Activated CD4-positive, CD25-positive, alpha-beta regulatory T cell (primary cell): ENCODE measurements at regions not wholly inside any gene's neighbourhood (a gene's known extent, or its start where the extent isn't known, plus 50 kb on each side); places are given as distances from the start of the nearest gene placed in this dataset.

Experiments used
- DNase-seq, 4 experiments: peaks; one replicate each; lab custom pipeline; 2025; lab: John Stamatoyannopoulos, UW

- DNase-seq, result no peak
Measured at GRCh38 chr3:150067561-150067960, 96.9 kb upstream of the PFN2 start.

GRCh38 chr3:150064971-150065370 is 94.3 kb upstream of the PFN2 start:
- no peak for DNase-seq

GRCh38 chr3:150063237-150063636 is 92.5 kb upstream of the PFN2 start:
- no peak for DNase-seq

GRCh38 chr3:150062492-150062891 is 91.8 kb upstream of the PFN2 start:
- no peak for DNase-seq

- DNase-seq, result no peak
Measured at GRCh38 chr3:150061288-150062024, 90.8 kb upstream of the PFN2 start.

- no peak for DNase-seq
Measured at GRCh38 chr3:150059729-150060128, 89.0 kb upstream of the PFN2 start.

GRCh38 chr3:150059241-150059640 is 88.5 kb upstream of the PFN2 start:
- no peak for DNase-seq

- DNase-seq, result no peak
Measured at GRCh38 chr3:150057227-150057626, 86.5 kb upstream of the PFN2 start.

GRCh38 chr3:150055332-150055731 is 84.6 kb upstream of the PFN2 start:
- DNase-seq, result no peak

- no peak for DNase-seq
Measured at GRCh38 chr3:150054635-150055034, 83.9 kb upstream of the PFN2 start.

GRCh38 chr3:150050510-150050909 is 79.8 kb upstream of the PFN2 start:
- DNase-seq, result no peak

GRCh38 chr3:150049317-150049716 is 78.6 kb upstream of the PFN2 start:
- DNase-seq, result no peak

GRCh38 chr3:150041877-150042276 is 71.2 kb upstream of the PFN2 start:
- no peak for DNase-seq

GRCh38 chr3:150040097-150040496 is 69.4 kb upstream of the PFN2 start:
- no peak for DNase-seq

- DNase-seq, result no peak
Measured at GRCh38 chr3:150038830-150039229, 68.1 kb upstream of the PFN2 start.

GRCh38 chr3:150036780-150037179 is 66.1 kb upstream of the PFN2 start:
- DNase-seq, result no peak

GRCh38 chr3:150035910-150036612 is 65.4 kb upstream of the PFN2 start:
- no peak for DNase-seq

GRCh38 chr3:150035301-150035779 is 64.6 kb upstream of the PFN2 start:
- DNase-seq, result no peak

- DNase-seq, result no peak
Measured at GRCh38 chr3:150033721-150034120, 63.0 kb upstream of the PFN2 start.

- DNase-seq, result no peak
Measured at GRCh38 chr3:150030841-150031240, 60.1 kb upstream of the PFN2 start.

- DNase-seq, result no peak
Measured at GRCh38 chr3:150023239-150023636, 52.5 kb upstream of the PFN2 start.

GRCh38 chr3:150022381-150023238 is 51.9 kb upstream of the PFN2 start:
- DNase-seq, result no peak

GRCh38 chr3:150020527-150020926 is 49.8 kb upstream of the PFN2 start:
- no peak for DNase-seq
